ENCODE measurements at regions not wholly inside any gene's neighbourhood (a gene's known extent, or its start where the extent isn't known, plus 50 kb on each side); places are given as distances from the start of the nearest gene placed in this dataset.

DNA sequence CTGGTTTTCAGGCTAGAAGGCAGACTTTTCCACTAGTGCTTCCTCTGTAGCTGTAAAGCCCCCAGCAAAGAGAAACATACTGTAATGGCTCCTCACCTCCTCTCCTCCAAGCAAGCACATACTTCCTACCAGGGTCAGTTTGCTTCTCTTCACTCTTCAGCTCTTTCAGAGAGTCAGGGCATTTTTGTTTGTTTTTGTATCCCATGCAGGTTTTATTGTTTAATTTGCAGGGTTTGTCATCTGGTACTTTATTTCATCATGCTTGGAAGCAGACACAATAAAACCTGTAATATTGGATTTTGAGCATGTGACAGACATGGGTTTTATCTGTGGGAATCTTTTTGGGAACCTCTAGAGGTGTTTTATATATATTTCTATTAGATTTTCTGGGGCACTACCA lies 753.3 kb upstream of the ROBO1 start:
- TF ChIP-seq EZH2phosphoT487 (IDR thresholded peaks at IDR 0.05; ENCODE audit: insufficient read depth, low read depth) (no peak), EZH2 (IDR thresholded peaks at IDR 0.05; ENCODE audit: insufficient read depth, poor library complexity, severe bottlenecking) (no peak)
